Parathyroid adenoma (tissue), 2 donors: ENCODE measurements at regions not wholly inside any gene's neighbourhood (a gene's known extent, or its start where the extent isn't known, plus 50 kb on each side); places are given as distances from the start of the nearest gene placed in this dataset.
"Not testable (repeated sequence)": the region's sequence is repeated elsewhere in the genome, so short reads cannot be mapped to it uniquely, and the experiment has no call there.

Experiments
- H2AFZ ChIP-seq: fragments of 300-600 bp; sonication (generic); one replicate; pipeline ENCODE4 v1.7.0; 2017; ENCODE audit warnings: antibody characterized with exemption, mild to moderate bottlenecking
- H3K27ac ChIP-seq: fragments of 300-600 bp; sonication (generic); one replicate; pipeline ENCODE4 v1.7.0; 2017
- H3K27me3 ChIP-seq: fragments of 300-600 bp; sonication (generic); one replicate; pipeline ENCODE4 v1.7.0; 2017; ENCODE audit warnings: low read length; ENCODE audit not compliant: control insufficient read depth, insufficient read depth
- H3K36me3 ChIP-seq: fragments of 300-600 bp; sonication (generic); one replicate; pipeline ENCODE4 v1.7.0; 2017; ENCODE audit warnings: low read length; ENCODE audit not compliant: control insufficient read depth, insufficient read depth
- H3K4me1 ChIP-seq: fragments of 300-600 bp; sonication (generic); one replicate; pipeline ENCODE4 v1.7.0; 2017; ENCODE audit warnings: control low read depth
- H3K4me2 ChIP-seq: fragments of 300-600 bp; sonication (generic); one replicate; pipeline ENCODE4 v1.7.0; 2017; ENCODE audit warnings: low read length
- H3K4me3 ChIP-seq: fragments of 300-600 bp; sonication (generic); one replicate; pipeline ENCODE4 v1.7.0; 2017; ENCODE audit warnings: low read depth, low read length
- H3K79me2 ChIP-seq: fragments of 300-600 bp; sonication (generic); one replicate; pipeline ENCODE4 v1.7.0; 2017; ENCODE audit warnings: control low read depth
- H3K9ac ChIP-seq: fragments of 300-600 bp; sonication (generic); one replicate; pipeline ENCODE4 v1.7.0; 2017; ENCODE audit warnings: mild to moderate bottlenecking
- H3K9me3 ChIP-seq: fragments of 300-600 bp; sonication (generic); one replicate; pipeline ENCODE4 v1.7.0; 2017; ENCODE audit warnings: low read length; ENCODE audit not compliant: control insufficient read depth
- CTCF ChIP-seq: fragments of 300-600 bp; sonication (generic); IDR thresholded peaks from one replicate; pipeline ENCODE4 v1.7.0; 2017; ENCODE audit warnings: antibody characterized with exemption, mild to moderate bottlenecking
- donor health status: primary hyperparathyroidism.

- no peak overlapping the region for H3K4me3 ChIP-seq
- H3K27me3 ChIP-seq: no peaks in the 10 kb centered on the region
- H3K4me1 ChIP-seq: no peaks in the 10 kb centered on the region
- no peak overlapping the region for H3K27ac ChIP-seq
- TF ChIP-seq CTCF: no peak
- H3K9me3 ChIP-seq: no peaks in the 10 kb centered on the region
- H3K36me3 ChIP-seq: no peaks in the 10 kb centered on the region
- no peaks in the 10 kb centered on the region for H3K79me2 ChIP-seq
- H2AFZ ChIP-seq: no peak overlapping the region
- H3K9ac ChIP-seq: no peak overlapping the region
- H3K4me2 ChIP-seq: no peak overlapping the region
Observed at GRCh38 chr4:112029771-112030171, 115.5 kb upstream of the FAM241A start.

- no peak overlapping the region for H2AFZ ChIP-seq
- peak; percentile 30 for TF ChIP-seq CTCF
- H3K36me3 ChIP-seq: no peaks in the 10 kb centered on the region
- no peak overlapping the region for H3K9ac ChIP-seq
- no peak overlapping the region for H3K4me3 ChIP-seq
- no peaks in the 10 kb centered on the region for H3K9me3 ChIP-seq
- H3K27ac ChIP-seq: no peak overlapping the region
- no peak overlapping the region for H3K4me2 ChIP-seq
- no peaks in the 10 kb centered on the region for H3K4me1 ChIP-seq
- no peaks in the 10 kb centered on the region for H3K27me3 ChIP-seq
- no peaks in the 10 kb centered on the region for H3K79me2 ChIP-seq
Observed at GRCh38 chr4:112031712-112032328, 113.4 kb upstream of the FAM241A start.

- Histone ChIP-seq H3K27me3 (no peaks in the 10 kb centered on the region), H3K79me2 (no peaks in the 10 kb centered on the region), H3K36me3 (no peaks in the 10 kb centered on the region), H3K4me2 (no peak overlapping the region), H3K9ac (no peak overlapping the region), H3K9me3 (no peaks in the 10 kb centered on the region), H2AFZ (no peak overlapping the region), H3K27ac (no peak overlapping the region), H3K4me1 (no peaks in the 10 kb centered on the region), H3K4me3 (no peak overlapping the region)
- no peak for TF ChIP-seq CTCF
Observed at GRCh38 chr4:112036886-112037285, 108.4 kb upstream of the FAM241A start.

- no peak overlapping the region for H2AFZ ChIP-seq
- H3K4me1 ChIP-seq: no peaks in the 10 kb centered on the region
- no peaks in the 10 kb centered on the region for H3K27me3 ChIP-seq
- H3K4me3 ChIP-seq: no peak overlapping the region
- no peaks in the 10 kb centered on the region for H3K9me3 ChIP-seq
- H3K27ac ChIP-seq: no peak overlapping the region
- no peak for TF ChIP-seq CTCF
- H3K4me2 ChIP-seq: no peak overlapping the region
- H3K79me2 ChIP-seq: no peaks in the 10 kb centered on the region
- no peaks in the 10 kb centered on the region for H3K36me3 ChIP-seq
- H3K9ac ChIP-seq: no peak overlapping the region
Observed at GRCh38 chr4:112038861-112039260, 106.4 kb upstream of the FAM241A start.

- not testable (repeated sequence) for H3K4me1 ChIP-seq, H3K79me2 ChIP-seq, H2AFZ ChIP-seq, H3K4me2 ChIP-seq, H3K36me3 ChIP-seq, H3K4me3 ChIP-seq, H3K27ac ChIP-seq, H3K9ac ChIP-seq, H3K9me3 ChIP-seq, H3K27me3 ChIP-seq
Observed at GRCh38 chr4:112049119-112049518, 96.1 kb upstream of the FAM241A start.
